Activated CD8-positive, alpha-beta memory T cell treated with anti-CD3 and anti-CD28 coated beads, Interleukin-2, amount 50 U/mL, for 4 hours (primary cell): ENCODE measurements at regions not wholly inside any gene's neighbourhood (a gene's known extent, or its start where the extent isn't known, plus 50 kb on each side); places are given as distances from the start of the nearest gene placed in this dataset.
"Not testable (repeated sequence)": the region's sequence is repeated elsewhere in the genome, so short reads cannot be mapped to it uniquely, and the experiment has no call there.

Experiments used
- DNase-seq: peaks from one replicate; pipeline ENCODE4 v3.0.0-alpha.2; 2020

GRCh38 chr5:90128551-90128950 lies 281.0 kb downstream of the CETN3 start:
- DNase-seq = no peak

- no peak for DNase-seq
Observed at GRCh38 chr5:90119531-90119971, 290.0 kb downstream of the CETN3 start.

GRCh38 chr5:90117005-90117404 lies 292.6 kb downstream of the CETN3 start:
- DNase-seq = no peak

- no peak for DNase-seq
Observed at GRCh38 chr5:90113108-90113507, 296.4 kb downstream of the CETN3 start.

GRCh38 chr5:90112033-90112692 lies 297.4 kb downstream of the CETN3 start:
- no peak for DNase-seq

- no peak for DNase-seq
Observed at GRCh38 chr5:90111364-90112032, 298.1 kb downstream of the CETN3 start.

- no peak for DNase-seq
Observed at GRCh38 chr5:90109285-90109684, 300.3 kb downstream of the CETN3 start.

- DNase-seq = no peak
Observed at GRCh38 chr5:90099099-90099498, 310.5 kb downstream of the CETN3 start.

- no peak for DNase-seq
Observed at GRCh38 chr5:90097082-90097477, 312.5 kb downstream of the CETN3 start.

- DNase-seq = no peak
Observed at GRCh38 chr5:90096415-90097081, 313.0 kb downstream of the CETN3 start.

GRCh38 chr5:90095292-90096060 lies 314.1 kb downstream of the CETN3 start:
- DNase-seq = no peak

- DNase-seq = no peak
Observed at GRCh38 chr5:90093751-90094485, 315.6 kb downstream of the CETN3 start.

- no peak for DNase-seq
Observed at GRCh38 chr5:90092734-90093133, 316.8 kb downstream of the CETN3 start.

GRCh38 chr5:90084342-90084741 lies 325.2 kb downstream of the CETN3 start:
- DNase-seq = no peak

GRCh38 chr5:90073026-90073570 lies 336.5 kb downstream of the CETN3 start:
- not testable (repeated sequence) for DNase-seq

GRCh38 chr5:90071656-90072055 lies 337.9 kb downstream of the CETN3 start:
- DNase-seq = no peak

GRCh38 chr5:90071066-90071465 lies 338.5 kb downstream of the CETN3 start:
- no peak for DNase-seq

GRCh38 chr5:90066920-90067319 lies 342.6 kb downstream of the CETN3 start:
- no peak for DNase-seq

GRCh38 chr5:90056911-90057705 lies 352.4 kb downstream of the CETN3 start:
- DNase-seq = no peak

- DNase-seq = no peak
Observed at GRCh38 chr5:90055831-90056328, 353.7 kb downstream of the CETN3 start.

- no peak for DNase-seq
Observed at GRCh38 chr5:90054612-90055011, 354.9 kb downstream of the CETN3 start.
